Endothelial cell (in vitro differentiated cells): ENCODE measurements at regions not wholly inside any gene's neighbourhood (a gene's known extent, or its start where the extent isn't known, plus 50 kb on each side); places are given as distances from the start of the nearest gene placed in this dataset.
A peak's percentile ranks its signal among the peaks of the same experiment; 100 is the strongest.

Source experiments
- DNase-seq: peaks from one replicate; pipeline ENCODE4 v3.0.0; 2021; ENCODE audit warnings: low spot score
- H3K27ac Mint-ChIP-seq: one replicate; pipeline ENCODE4 v1.8.0; 2021; ENCODE audit warnings: mixed read lengths, inconsistent platforms; ENCODE audit not compliant: unreplicated experiment
- H3K27me3 Mint-ChIP-seq: one replicate; pipeline ENCODE4 v1.8.0; 2021; ENCODE audit warnings: mild to moderate bottlenecking, moderate library complexity, mixed read lengths, inconsistent platforms; ENCODE audit not compliant: unreplicated experiment
- H3K36me3 Mint-ChIP-seq: one replicate; pipeline ENCODE4 v1.8.0; 2021; ENCODE audit warnings: mild to moderate bottlenecking, low read depth, mixed read lengths, inconsistent platforms; ENCODE audit not compliant: unreplicated experiment
- H3K4me1 Mint-ChIP-seq: one replicate; pipeline ENCODE4 v1.8.0; 2021; ENCODE audit warnings: mild to moderate bottlenecking, mixed read lengths, inconsistent platforms; ENCODE audit not compliant: unreplicated experiment
- H3K4me3 Mint-ChIP-seq: one replicate; pipeline ENCODE4 v1.8.0; 2021; ENCODE audit warnings: mild to moderate bottlenecking, mixed read lengths, inconsistent platforms; ENCODE audit not compliant: unreplicated experiment
- H3K9me3 Mint-ChIP-seq: one replicate; pipeline ENCODE4 v1.8.0; 2021; ENCODE audit warnings: mixed read lengths, inconsistent platforms; ENCODE audit not compliant: unreplicated experiment
- TF ChIP-seq, protein P1 (sequence below): fragments of 200-600 bp; sonication (generic); IDR thresholded peaks from one replicate; pipeline ENCODE4 v1.5.0; 2021; ENCODE audit warnings: antibody characterized with exemption; ENCODE audit not compliant: unreplicated experiment

- Mint-ChIP-seq H3K4me1 (peaks cover 29% of the 10 kb centered on the region), H3K36me3 (no peaks in the 10 kb centered on the region), H3K27ac (peak overlapping the region; percentile 17), H3K9me3 (no peaks in the 10 kb centered on the region), H3K4me3 (no peak overlapping the region), H3K27me3 (peaks cover 7% of the 10 kb centered on the region)
- TF ChIP-seq, protein P1, sequence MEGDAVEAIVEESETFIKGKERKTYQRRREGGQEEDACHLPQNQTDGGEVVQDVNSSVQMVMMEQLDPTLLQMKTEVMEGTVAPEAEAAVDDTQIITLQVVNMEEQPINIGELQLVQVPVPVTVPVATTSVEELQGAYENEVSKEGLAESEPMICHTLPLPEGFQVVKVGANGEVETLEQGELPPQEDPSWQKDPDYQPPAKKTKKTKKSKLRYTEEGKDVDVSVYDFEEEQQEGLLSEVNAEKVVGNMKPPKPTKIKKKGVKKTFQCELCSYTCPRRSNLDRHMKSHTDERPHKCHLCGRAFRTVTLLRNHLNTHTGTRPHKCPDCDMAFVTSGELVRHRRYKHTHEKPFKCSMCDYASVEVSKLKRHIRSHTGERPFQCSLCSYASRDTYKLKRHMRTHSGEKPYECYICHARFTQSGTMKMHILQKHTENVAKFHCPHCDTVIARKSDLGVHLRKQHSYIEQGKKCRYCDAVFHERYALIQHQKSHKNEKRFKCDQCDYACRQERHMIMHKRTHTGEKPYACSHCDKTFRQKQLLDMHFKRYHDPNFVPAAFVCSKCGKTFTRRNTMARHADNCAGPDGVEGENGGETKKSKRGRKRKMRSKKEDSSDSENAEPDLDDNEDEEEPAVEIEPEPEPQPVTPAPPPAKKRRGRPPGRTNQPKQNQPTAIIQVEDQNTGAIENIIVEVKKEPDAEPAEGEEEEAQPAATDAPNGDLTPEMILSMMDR: no peak
- DNase-seq: no peak
Measured at GRCh38 chr15:31526916-31527690, 200.5 kb downstream of the KLF13 start.

DNA sequence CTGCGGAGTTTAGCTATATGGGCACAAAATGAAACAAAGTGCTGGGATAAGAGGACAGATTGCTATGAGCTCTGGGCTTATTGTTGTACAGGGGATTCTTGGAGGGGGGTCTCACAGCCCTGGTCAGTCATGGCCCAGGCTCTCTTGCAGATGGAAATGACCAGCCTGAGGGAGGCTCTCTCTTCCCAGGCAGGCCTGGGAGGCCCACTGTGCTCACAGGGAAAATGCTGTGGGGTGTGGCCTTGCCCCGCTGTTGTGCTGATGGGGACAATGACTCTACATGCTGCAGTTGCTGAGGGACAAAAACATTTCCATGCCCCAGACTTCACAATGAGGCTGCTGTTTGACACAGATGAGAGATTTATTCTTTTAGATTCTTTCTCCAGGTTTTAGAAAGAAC, 202.2 kb downstream of the KLF13 start:
- TF ChIP-seq, protein P1: no peak
- Mint-ChIP-seq H3K27me3 (peaks cover 7% of the 10 kb centered on the region), H3K4me1 (peaks cover 29% of the 10 kb centered on the region), H3K9me3 (no peaks in the 10 kb centered on the region), H3K27ac (no peak overlapping the region), H3K4me3 (no peak overlapping the region), H3K36me3 (no peaks in the 10 kb centered on the region)
- DNase-seq: no peak

GRCh38 chr15:31537770-31538592, 211.3 kb downstream of the KLF13 start:
- no peaks in the 10 kb centered on the region for H3K27me3 Mint-ChIP-seq
- no peak for DNase-seq

GRCh38 chr15:31540633-31541032, 214.0 kb downstream of the KLF13 start:
- Mint-ChIP-seq H3K4me3 (no peak overlapping the region), H3K9me3 (no peaks in the 10 kb centered on the region), H3K27ac (no peak overlapping the region), H3K36me3 (no peaks in the 10 kb centered on the region), H3K4me1 (no peaks in the 10 kb centered on the region), H3K27me3 (no peaks in the 10 kb centered on the region)
- DNase-seq: no peak
- TF ChIP-seq, protein P1: no peak

More at GRCh38 chr15:31537770-31538592, 211.3 kb downstream of the KLF13 start:
- Mint-ChIP-seq H3K4me1 (no peaks in the 10 kb centered on the region), H3K9me3 (no peaks in the 10 kb centered on the region), H3K4me3 (no peak overlapping the region), H3K27ac (no peak overlapping the region), H3K36me3 (no peaks in the 10 kb centered on the region)
- TF ChIP-seq, protein P1: no peak

DNA sequence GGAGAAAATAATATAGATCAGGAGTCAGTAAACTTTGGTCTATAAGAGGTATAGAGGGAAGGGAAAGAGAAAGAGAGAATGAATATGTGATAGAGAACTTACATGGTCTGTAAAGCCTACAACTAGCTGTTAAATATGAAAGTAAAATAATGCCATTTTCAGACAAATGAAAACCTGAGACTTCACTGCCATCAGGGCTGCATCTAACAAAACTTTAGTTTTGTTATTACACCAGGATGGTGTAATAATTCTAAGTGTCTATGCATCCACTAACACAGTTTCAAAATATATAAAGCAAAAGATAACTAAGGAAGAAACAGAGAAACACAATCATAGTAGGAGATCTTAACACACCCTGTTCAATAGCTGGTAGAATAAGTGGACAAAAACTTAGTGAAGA, 217.7 kb downstream of the KLF13 start:
- H3K36me3 Mint-ChIP-seq: no peaks in the 10 kb centered on the region
- H3K4me3 Mint-ChIP-seq: no peak overlapping the region
- no peaks in the 10 kb centered on the region for H3K27me3 Mint-ChIP-seq
- H3K4me1 Mint-ChIP-seq: no peaks in the 10 kb centered on the region
- DNase-seq: no peak
- H3K27ac Mint-ChIP-seq: no peak overlapping the region
- TF ChIP-seq, protein P1: no peak
- H3K9me3 Mint-ChIP-seq: no peaks in the 10 kb centered on the region
